Naive thymus-derived CD4-positive, alpha-beta T cell (primary cell): ENCODE measurements at regions not wholly inside any gene's neighbourhood (a gene's known extent, or its start where the extent isn't known, plus 50 kb on each side); places are given as distances from the start of the nearest gene placed in this dataset.

Source experiments
- ATAC-seq: fragments of 150-1000 bp; cut with Tn5 transposase; 2 replicates; pipeline ENCODE4 v1.10.0; 2021; ENCODE audit warnings: mild to moderate bottlenecking, moderate library complexity
- CTCF ChIA-PET: fragments of 350-600 bp; sonication (Branson Sonifier 250); formaldehyde crosslinking; loops from one replicate; lab custom pipeline; 2021; ENCODE audit warnings: antibody characterized with exemption; lab: Charles Lee
- POLR2A ChIA-PET: fragments of 350-600 bp; sonication (Branson Sonifier 250); formaldehyde crosslinking; loops from one replicate; lab custom pipeline; 2021; ENCODE audit warnings: antibody characterized with exemption, inconsistent platforms; lab: Charles Lee
- DNase-seq, 9 donors: peaks; one replicate each; pipeline versions ENCODE4 v3.0.0 to v3.0.0-alpha.2; 2020 to 2022; ENCODE audit warnings: mixed read lengths in 1 of 9
- H3K27ac ChIP-seq: one replicate; pipeline ENCODE4 v1.7.0; 2013; ENCODE audit warnings: mild to moderate bottlenecking, low read depth, low read length, moderate library complexity
- H3K27me3 ChIP-seq, 2 donors: one replicate each; pipeline ENCODE4 v1.7.0; 2013; ENCODE audit warnings: low read length in 2 of 2, mild to moderate bottlenecking in 2 of 2, moderate library complexity in 2 of 2; ENCODE audit not compliant: control insufficient read depth in 2 of 2, insufficient read depth in 2 of 2
- H3K36me3 ChIP-seq, 3 experiments: 1 replicate in 2 of 3; 2 replicates in 1 of 3; pipeline ENCODE4 v1.7.0; 2013; ENCODE audit warnings: low read length in 3 of 3, mild to moderate bottlenecking in 3 of 3, moderate library complexity in 1 of 3; ENCODE audit not compliant: insufficient read depth in 3 of 3, control insufficient read depth in 2 of 3
- H3K4me1 ChIP-seq, 2 donors: one replicate each; pipeline ENCODE4 v1.7.0; 2013; ENCODE audit warnings: low read length in 2 of 2, mild to moderate bottlenecking in 2 of 2, moderate library complexity in 1 of 2; ENCODE audit not compliant: control insufficient read depth in 2 of 2, insufficient read depth in 2 of 2
- H3K4me3 ChIP-seq: 2 replicates; pipeline ENCODE4 v1.7.0; 2013; ENCODE audit warnings: mild to moderate bottlenecking, low read length
- H3K9me3 ChIP-seq, 3 experiments: 1 replicate in 2 of 3; 2 replicates in 1 of 3; pipeline ENCODE4 v1.7.0; 2013; ENCODE audit warnings: low read length in 3 of 3; ENCODE audit not compliant: control insufficient read depth in 2 of 3
- H3K27ac Mint-ChIP-seq, 9 donors: one replicate each; pipeline ENCODE4 v1.8.0; 2020 to 2022; ENCODE audit warnings: mixed read lengths in 9 of 9, mild to moderate bottlenecking in 8 of 9, moderate library complexity in 5 of 9, inconsistent platforms in 2 of 9
- H3K27me3 Mint-ChIP-seq, 5 donors: one replicate each; pipeline ENCODE4 v1.8.0; 2021 to 2022; ENCODE audit warnings: mixed read lengths in 5 of 5, mild to moderate bottlenecking in 1 of 5
- H3K36me3 Mint-ChIP-seq, 5 donors: one replicate each; pipeline ENCODE4 v1.8.0; 2020 to 2022; ENCODE audit warnings: mixed read lengths in 5 of 5, mild to moderate bottlenecking in 3 of 5, inconsistent platforms in 1 of 5
- H3K4me1 Mint-ChIP-seq, 7 donors: one replicate each; pipeline ENCODE4 v1.8.0; 2020 to 2022; ENCODE audit warnings: mixed read lengths in 7 of 7, mild to moderate bottlenecking in 3 of 7, inconsistent platforms in 1 of 7
- H3K4me3 Mint-ChIP-seq, 10 donors: one replicate each; pipeline ENCODE4 v1.8.0; 2020 to 2022; ENCODE audit warnings: mild to moderate bottlenecking in 10 of 10, mixed read lengths in 10 of 10, moderate library complexity in 6 of 10, inconsistent platforms in 2 of 10
- H3K9me3 Mint-ChIP-seq, 11 donors: one replicate each; pipeline ENCODE4 v1.8.0; 2020 to 2022; ENCODE audit warnings: mixed read lengths in 11 of 11, mild to moderate bottlenecking in 4 of 11, inconsistent platforms in 1 of 11, moderate library complexity in 1 of 11
- intact Hi-C, 2 donors: fragments of 100-400 bp; cut with micrococcal nuclease; formaldehyde crosslinking; loops; one replicate each; pipeline ENCODE4 v1.15.1; 2023

GRCh38 chr10:94193466-94193924, 169.2 kb downstream of the NOC3L start:
- intact Hi-C loops: no loop called here

GRCh38 chr10:94194256-94194655, 168.5 kb downstream of the NOC3L start:
- peaks cover 4 to 16% (median 11%) of the 10 kb centered on the region in 5 donors for H3K27me3 Mint-ChIP-seq

More at GRCh38 chr10:94193466-94193924, 169.2 kb downstream of the NOC3L start:
- H3K36me3 ChIP-seq: no peaks in the 10 kb centered on the region
- Mint-ChIP-seq H3K36me3 (no peaks in the 10 kb centered on the region), H3K27me3 (peaks cover 4 to 21% (median 14%) of the 10 kb centered on the region in 5 donors), H3K4me1 (no peaks in the 10 kb centered on the region), H3K27ac (no peak overlapping the region), H3K4me3 (no peak overlapping the region), H3K9me3 (peaks cover 0 to 4% (median 0%) of the 10 kb centered on the region in 11 donors)
- CTCF ChIA-PET: no interaction called here
- DNase-seq: no peak
- ATAC-seq: no peak
- H3K27me3 ChIP-seq: no peaks in the 10 kb centered on the region
- no peak overlapping the region for H3K27ac ChIP-seq
- H3K4me3 ChIP-seq: no peak overlapping the region
- H3K9me3 ChIP-seq: no peaks in the 10 kb centered on the region
- POLR2A ChIA-PET: no interaction called here
- no peaks in the 10 kb centered on the region for H3K4me1 ChIP-seq

DNA sequence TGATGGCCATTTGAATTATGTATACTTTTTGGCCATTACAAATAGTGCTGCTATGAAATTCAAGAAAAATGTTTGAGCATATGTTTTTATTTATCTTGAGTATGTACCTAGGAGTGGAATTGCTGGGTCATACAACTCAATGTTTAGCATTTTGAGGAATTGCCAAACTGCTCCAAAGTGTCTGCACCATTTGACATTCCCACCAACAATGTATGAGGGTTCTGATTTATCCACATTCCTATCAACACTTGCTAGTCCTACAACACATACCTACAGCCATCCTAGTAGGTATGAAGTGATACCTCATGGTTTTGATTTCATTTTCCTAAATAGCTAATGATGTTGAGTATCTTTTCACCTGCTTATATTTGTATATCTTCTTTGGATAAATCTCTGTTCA, 165.5 kb downstream of the NOC3L start:
- CTCF ChIA-PET: no interaction called here
- ATAC-seq: no peak

More at GRCh38 chr10:94194256-94194655, 168.5 kb downstream of the NOC3L start:
- H3K27ac Mint-ChIP-seq: no peak overlapping the region
- no peaks in the 10 kb centered on the region for H3K27me3 ChIP-seq
- H3K36me3 Mint-ChIP-seq: no peaks in the 10 kb centered on the region
- intact Hi-C loops: no loop called here
- H3K9me3 ChIP-seq: no peaks in the 10 kb centered on the region
- H3K4me1 Mint-ChIP-seq: no peaks in the 10 kb centered on the region
- DNase-seq (no peak), ATAC-seq (no peak)
- POLR2A ChIA-PET: no interaction called here
- CTCF ChIA-PET: no interaction called here
- H3K36me3 ChIP-seq: no peaks in the 10 kb centered on the region
- H3K9me3 Mint-ChIP-seq: peaks cover 0 to 4% (median 0%) of the 10 kb centered on the region in 11 donors
- no peaks in the 10 kb centered on the region for H3K4me1 ChIP-seq
- H3K4me3 ChIP-seq: no peak overlapping the region
- no peak overlapping the region for H3K27ac ChIP-seq
- H3K4me3 Mint-ChIP-seq: no peak overlapping the region

GRCh38 chr10:94198324-94198723, 164.4 kb downstream of the NOC3L start:
- ChIA-PET CTCF (no interaction called here), POLR2A (no interaction called here)
- no peaks in the 10 kb centered on the region for H3K4me1 Mint-ChIP-seq
- peaks cover 5 to 24% (median 18%) of the 10 kb centered on the region in 5 donors for H3K27me3 Mint-ChIP-seq
- intact Hi-C loops: no loop called here
- no peak overlapping the region for H3K4me3 Mint-ChIP-seq
- Histone ChIP-seq H3K36me3 (no peaks in the 10 kb centered on the region), H3K9me3 (no peaks in the 10 kb centered on the region), H3K27me3 (no peaks in the 10 kb centered on the region), H3K4me1 (no peaks in the 10 kb centered on the region), H3K27ac (no peak overlapping the region), H3K4me3 (no peak overlapping the region)
- H3K36me3 Mint-ChIP-seq: no peaks in the 10 kb centered on the region
- ATAC-seq: no peak
- no peak for DNase-seq
- peaks cover 0 to 4% (median 0%) of the 10 kb centered on the region in 11 donors for H3K9me3 Mint-ChIP-seq
- H3K27ac Mint-ChIP-seq: no peak overlapping the region

More for the DNA sequence above, 165.5 kb downstream of the NOC3L start:
- Histone ChIP-seq H3K4me3 (no peak overlapping the region), H3K9me3 (no peaks in the 10 kb centered on the region), H3K4me1 (no peaks in the 10 kb centered on the region), H3K27ac (no peak overlapping the region), H3K27me3 (no peaks in the 10 kb centered on the region), H3K36me3 (no peaks in the 10 kb centered on the region)
- Mint-ChIP-seq H3K27ac (no peak overlapping the region), H3K4me3 (no peak overlapping the region), H3K4me1 (no peaks in the 10 kb centered on the region), H3K9me3 (peaks cover 0 to 4% (median 0%) of the 10 kb centered on the region in 11 donors), H3K27me3 (peaks cover 6 to 20% (median 12%) of the 10 kb centered on the region in 5 donors), H3K36me3 (no peaks in the 10 kb centered on the region)
- intact Hi-C loops: no loop called here
- no peak for DNase-seq
- POLR2A ChIA-PET: no interaction called here

- Mint-ChIP-seq H3K27me3 (peaks cover 2 to 27% (median 12%) of the 10 kb centered on the region in 5 donors), H3K4me1 (no peaks in the 10 kb centered on the region), H3K36me3 (no peaks in the 10 kb centered on the region), H3K27ac (no peak overlapping the region), H3K9me3 (peaks cover 0 to 6% (median 0%) of the 10 kb centered on the region in 11 donors), H3K4me3 (no peak overlapping the region)
- H3K27me3 ChIP-seq: no peaks in the 10 kb centered on the region
- H3K4me1 ChIP-seq: no peaks in the 10 kb centered on the region
- no peaks in the 10 kb centered on the region for H3K36me3 ChIP-seq
- ChIA-PET CTCF (no interaction called here), POLR2A (no interaction called here)
- intact Hi-C loops: no loop called here
- DNase-seq (no peak), ATAC-seq (no peak)
- no peak overlapping the region for H3K27ac ChIP-seq
- H3K4me3 ChIP-seq: no peak overlapping the region
- no peaks in the 10 kb centered on the region for H3K9me3 ChIP-seq
Observed at GRCh38 chr10:94199565-94199964, 163.2 kb downstream of the NOC3L start.

GRCh38 chr10:94200146-94200837, 162.4 kb downstream of the NOC3L start:
- Histone ChIP-seq H3K27me3 (no peaks in the 10 kb centered on the region), H3K36me3 (no peaks in the 10 kb centered on the region), H3K9me3 (no peaks in the 10 kb centered on the region), H3K4me3 (no peak overlapping the region), H3K4me1 (no peaks in the 10 kb centered on the region), H3K27ac (no peak overlapping the region)
- DNase-seq (no peak), ATAC-seq (no peak)
- Mint-ChIP-seq H3K27me3 (peaks cover 0 to 27% (median 11%) of the 10 kb centered on the region in 5 donors), H3K27ac (no peak overlapping the region), H3K9me3 (peaks cover 0 to 6% (median 0%) of the 10 kb centered on the region in 11 donors), H3K4me3 (no peak overlapping the region), H3K4me1 (no peaks in the 10 kb centered on the region), H3K36me3 (no peaks in the 10 kb centered on the region)
- CTCF ChIA-PET: no interaction called here
- POLR2A ChIA-PET: no interaction called here
- intact Hi-C loops: no loop called here

DNA sequence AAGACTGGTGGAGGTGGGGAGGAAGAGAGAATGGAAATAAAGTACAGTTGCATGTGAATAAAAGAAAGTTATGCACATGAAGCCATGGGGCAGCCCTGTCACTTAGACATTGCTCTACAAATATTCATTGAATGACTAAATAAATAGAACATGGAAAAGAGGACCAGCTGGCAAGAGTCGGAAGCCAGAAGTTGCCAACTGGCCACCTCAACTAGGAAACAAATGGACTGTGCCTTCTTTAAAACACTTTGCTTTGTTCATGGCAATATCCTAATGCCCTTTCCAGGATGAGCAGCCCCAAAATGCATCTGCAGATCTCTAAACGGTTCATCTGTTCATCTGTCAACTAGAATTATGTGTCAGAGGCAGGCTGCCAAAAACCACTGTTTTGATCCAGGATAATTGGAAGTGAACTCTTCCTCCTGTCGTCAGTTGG, 157.3 kb downstream of the NOC3L start:
- CTCF ChIA-PET: no interaction called here
- Histone ChIP-seq H3K9me3 (no peaks in the 10 kb centered on the region), H3K27ac (no peak overlapping the region), H3K4me1 (no peaks in the 10 kb centered on the region), H3K27me3 (no peaks in the 10 kb centered on the region), H3K4me3 (no peak overlapping the region), H3K36me3 (no peaks in the 10 kb centered on the region)
- Mint-ChIP-seq H3K27ac (no peak overlapping the region), H3K4me1 (peaks cover 0 to 10% (median 3%) of the 10 kb centered on the region in 7 donors), H3K4me3 (no peak overlapping the region), H3K27me3 (peaks cover under 1 to 17% (median 6%) of the 10 kb centered on the region in 5 donors), H3K9me3 (peaks cover 0 to 2% (median 0%) of the 10 kb centered on the region in 11 donors), H3K36me3 (no peaks in the 10 kb centered on the region)
- POLR2A ChIA-PET: no interaction called here
- intact Hi-C loops: no loop called here
- DNase-seq (no peak), ATAC-seq (no peak)
